ENCODE measurements at regions not wholly inside any gene's neighbourhood (a gene's known extent, or its start where the extent isn't known, plus 50 kb on each side); places are given as distances from the start of the nearest gene placed in this dataset.

GRCh38 chr5:53360811-53361210, 119.6 kb upstream of the FST start:
- H2AFZ ChIP-seq (ENCODE audit: low read length), result no peak overlapping the region
- H3K27me3 ChIP-seq (ENCODE audit: insufficient read depth, low read length), result no peaks in the 10 kb centered on the region
- no peaks in the 10 kb centered on the region for H3F3A ChIP-seq (ENCODE audit: insufficient read depth, low read length)
- H3K9me2 ChIP-seq (ENCODE audit: low read depth, low read length), result no peaks in the 10 kb centered on the region
- no peaks in the 10 kb centered on the region for H3K36me3 ChIP-seq (ENCODE audit: insufficient read depth, low read length)
- no peak overlapping the region for H3K9ac ChIP-seq (ENCODE audit: low read length)
- H3K79me2 ChIP-seq (ENCODE audit: insufficient read depth, low read length), result no peaks in the 10 kb centered on the region
- TF ChIP-seq CTCF (IDR thresholded peaks at IDR 0.05; ENCODE audit: low read length) (no peak), EZH2 (IDR thresholded peaks at IDR 0.05; ENCODE audit: borderline replicate concordance, low read length) (no peak)
- H3K9me3 ChIP-seq (ENCODE audit: low read length), result no peaks in the 10 kb centered on the region
- H4K20me1 ChIP-seq (ENCODE audit: insufficient read depth, low read length), result no peaks in the 10 kb centered on the region
- H3K4me3 ChIP-seq (ENCODE audit: low read depth, low read length, poor library complexity, severe bottlenecking), result no peak overlapping the region
- no peak overlapping the region for H3K4me2 ChIP-seq (ENCODE audit: low read length)
- H3K27ac ChIP-seq (ENCODE audit: low read depth, low read length, poor library complexity, severe bottlenecking), result no peak overlapping the region
- no peaks in the 10 kb centered on the region for H3K4me1 ChIP-seq (ENCODE audit: insufficient read depth, low read length, severe bottlenecking)

- H3K4me1 ChIP-seq (ENCODE audit: insufficient read depth, low read length, severe bottlenecking), result no peaks in the 10 kb centered on the region
- H4K20me1 ChIP-seq (ENCODE audit: insufficient read depth, low read length), result no peaks in the 10 kb centered on the region
- H3K36me3 ChIP-seq (ENCODE audit: insufficient read depth, low read length), result no peaks in the 10 kb centered on the region
Measured at GRCh38 chr5:53361708-53362107, 118.7 kb upstream of the FST start.

GRCh38 chr5:53362521-53362941, 117.9 kb upstream of the FST start:
- Histone ChIP-seq H3K79me2 (ENCODE audit: insufficient read depth, low read length) (no peaks in the 10 kb centered on the region), H3K27ac (ENCODE audit: low read depth, low read length, poor library complexity, severe bottlenecking) (no peak overlapping the region), H2AFZ (ENCODE audit: low read length) (no peak overlapping the region), H3K27me3 (ENCODE audit: insufficient read depth, low read length) (no peaks in the 10 kb centered on the region), H3K4me3 (ENCODE audit: low read depth, low read length, poor library complexity, severe bottlenecking) (no peak overlapping the region), H3K9me3 (ENCODE audit: low read length) (no peaks in the 10 kb centered on the region), H3F3A (ENCODE audit: insufficient read depth, low read length) (no peaks in the 10 kb centered on the region), H3K4me1 (ENCODE audit: insufficient read depth, low read length, severe bottlenecking) (no peaks in the 10 kb centered on the region), H3K9ac (ENCODE audit: low read length) (no peak overlapping the region), H4K20me1 (ENCODE audit: insufficient read depth, low read length) (no peaks in the 10 kb centered on the region), H3K36me3 (ENCODE audit: insufficient read depth, low read length) (no peaks in the 10 kb centered on the region), H3K9me2 (ENCODE audit: low read depth, low read length) (no peaks in the 10 kb centered on the region), H3K4me2 (ENCODE audit: low read length) (no peak overlapping the region)
- TF ChIP-seq EZH2 (IDR thresholded peaks at IDR 0.05; ENCODE audit: borderline replicate concordance, low read length), result no peak
- no peak for TF ChIP-seq CTCF (IDR thresholded peaks at IDR 0.05; ENCODE audit: low read length)

More at GRCh38 chr5:53361708-53362107, 118.7 kb upstream of the FST start:
- H3K79me2 ChIP-seq (ENCODE audit: insufficient read depth, low read length), result no peaks in the 10 kb centered on the region
- H3K9me3 ChIP-seq (ENCODE audit: low read length), result no peaks in the 10 kb centered on the region
- H2AFZ ChIP-seq (ENCODE audit: low read length), result no peak overlapping the region
- H3K27ac ChIP-seq (ENCODE audit: low read depth, low read length, poor library complexity, severe bottlenecking), result no peak overlapping the region
- no peaks in the 10 kb centered on the region for H3K27me3 ChIP-seq (ENCODE audit: insufficient read depth, low read length)
- no peaks in the 10 kb centered on the region for H3K9me2 ChIP-seq (ENCODE audit: low read depth, low read length)
- TF ChIP-seq CTCF (IDR thresholded peaks at IDR 0.05; ENCODE audit: low read length) (no peak), EZH2 (IDR thresholded peaks at IDR 0.05; ENCODE audit: borderline replicate concordance, low read length) (no peak)
- H3F3A ChIP-seq (ENCODE audit: insufficient read depth, low read length), result no peaks in the 10 kb centered on the region
- no peak overlapping the region for H3K9ac ChIP-seq (ENCODE audit: low read length)
- no peak overlapping the region for H3K4me3 ChIP-seq (ENCODE audit: low read depth, low read length, poor library complexity, severe bottlenecking)
- no peak overlapping the region for H3K4me2 ChIP-seq (ENCODE audit: low read length)
